Aorta (tissue), 5 donors: ENCODE measurements at regions not wholly inside any gene's neighbourhood (a gene's known extent, or its start where the extent isn't known, plus 50 kb on each side); places are given as distances from the start of the nearest gene placed in this dataset.

ENCODE experiments used
- ATAC-seq: fragments of 200-7000 bp; cut with Tn5 transposase; one replicate; pipeline ENCODE4 v1.9.1; 2022; ENCODE audit warnings: moderate library complexity; ENCODE audit not compliant: low FRiP score
- DNase-seq, 2 donors: peaks; one replicate each; pipeline ENCODE4 v3.0.0-alpha.2; 2020
- H3K27ac ChIP-seq, 2 donors: one replicate each; pipeline ENCODE4 v1.5.1; 2013; ENCODE audit warnings: low read length in 2 of 2, mild to moderate bottlenecking in 2 of 2, moderate library complexity in 2 of 2, control low read depth in 1 of 2, inconsistent platforms in 1 of 2, low read depth in 1 of 2
- H3K27me3 ChIP-seq, 2 donors: one replicate each; pipeline ENCODE4 v1.6.1; 2013; ENCODE audit warnings: control low read depth in 1 of 2, low read length in 1 of 2, mild to moderate bottlenecking in 1 of 2, moderate library complexity in 1 of 2; ENCODE audit not compliant: insufficient read depth in 2 of 2, control insufficient read depth in 1 of 2
- H3K36me3 ChIP-seq, 2 donors: one replicate each; pipeline ENCODE4 v1.6.1; 2013; ENCODE audit warnings: control low read depth in 1 of 2, low read length in 1 of 2, mild to moderate bottlenecking in 1 of 2; ENCODE audit not compliant: insufficient read depth in 2 of 2, control insufficient read depth in 1 of 2
- H3K4me1 ChIP-seq, 2 donors: one replicate each; pipeline ENCODE4 v1.6.1; 2013; ENCODE audit warnings: low read length in 2 of 2, control low read depth in 1 of 2, mild to moderate bottlenecking in 1 of 2, moderate library complexity in 1 of 2; ENCODE audit not compliant: insufficient read depth in 2 of 2, control insufficient read depth in 1 of 2
- H3K4me3 ChIP-seq, 2 donors: one replicate each; pipeline ENCODE4 v1.5.1; 2013; ENCODE audit warnings: low read length in 2 of 2, control low read depth in 1 of 2, mild to moderate bottlenecking in 1 of 2
- H3K9me3 ChIP-seq: one replicate; pipeline ENCODE4 v1.6.1; 2013; ENCODE audit warnings: mild to moderate bottlenecking, low read length; ENCODE audit not compliant: control insufficient read depth
- WGBS, 2 donors: extraction: QIAGEN DNeasy Blood & Tissue Kit; methylation state at CpG; one replicate each; pipeline ENCODE4 v1.1.7; 2013; 5-methylcytosine and 5-hydroxymethylcytosine counted together
- intact Hi-C, 2 donors: fragments of 100-400 bp; cut with DNase I; formaldehyde crosslinking; loops; one replicate each; pipeline versions ENCODE4 v1.14.2 to v1.15.0; 2022
- donor health status: healthy with polysubstance abuse.
- donor health status: Bipolar disorder and iron deficiency.
- donor health status: DM: no; HTN: no; CAD: no.
- donor health status: DM: no; HTN: no; CAD: no.
- donor health status: DM: yes; HTN: yes; CAD: no.

DNA sequence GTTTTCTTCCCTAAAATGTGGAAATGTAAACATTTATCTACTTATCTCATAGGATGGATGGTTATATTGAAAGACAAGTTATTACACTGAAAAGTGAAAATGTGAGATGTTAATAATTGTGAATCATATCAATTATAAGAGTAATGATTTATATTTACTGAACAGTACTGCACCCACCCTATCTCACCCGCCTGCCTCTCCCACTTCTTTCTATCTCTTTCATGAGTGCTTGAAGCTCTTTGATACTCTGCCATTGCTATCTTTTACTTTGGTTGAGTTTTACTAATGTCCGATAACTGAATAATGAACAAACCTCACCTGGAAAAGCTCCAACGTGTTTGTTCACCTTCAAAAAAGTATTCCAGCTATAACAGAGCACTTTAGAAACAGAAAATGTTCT lies 263.0 kb upstream of the UBASH3B start:
- ATAC-seq = no peak
- Histone ChIP-seq H3K4me1 (no peaks in the 10 kb centered on the region), H3K27me3 (no peaks in the 10 kb centered on the region), H3K4me3 (no peak overlapping the region), H3K36me3 (no peaks in the 10 kb centered on the region), H3K9me3 (no peaks in the 10 kb centered on the region), H3K27ac (no peak overlapping the region)
- intact Hi-C loops = no loop called here
- 84 to 86% methylated on average over 3 of the region's 3 CpGs for WGBS, 2 donors
- no peak for DNase-seq

GRCh38 chr11:122391049-122391448 lies 264.5 kb upstream of the UBASH3B start:
- H3K9me3 ChIP-seq = no peaks in the 10 kb centered on the region
- no peaks in the 10 kb centered on the region for H3K4me1 ChIP-seq
- ATAC-seq (no peak), DNase-seq (no peak)
- no peak overlapping the region for H3K27ac ChIP-seq
- no peaks in the 10 kb centered on the region for H3K36me3 ChIP-seq
- intact Hi-C loops = no loop called here
- no peak overlapping the region for H3K4me3 ChIP-seq
- no peaks in the 10 kb centered on the region for H3K27me3 ChIP-seq

- no peak for DNase-seq
- intact Hi-C loops = no loop called here
- Histone ChIP-seq H3K9me3 (no peaks in the 10 kb centered on the region), H3K27ac (no peak overlapping the region), H3K4me3 (no peak overlapping the region), H3K27me3 (no peaks in the 10 kb centered on the region), H3K36me3 (no peaks in the 10 kb centered on the region), H3K4me1 (no peaks in the 10 kb centered on the region)
- no peak for ATAC-seq
- WGBS, 2 donors = 85 to 89% methylated on average over 1 of the region's 1 CpG
These were observed 267.2 kb upstream of the BLID start for GRCh38 chr11:122383186-122383585.

DNA sequence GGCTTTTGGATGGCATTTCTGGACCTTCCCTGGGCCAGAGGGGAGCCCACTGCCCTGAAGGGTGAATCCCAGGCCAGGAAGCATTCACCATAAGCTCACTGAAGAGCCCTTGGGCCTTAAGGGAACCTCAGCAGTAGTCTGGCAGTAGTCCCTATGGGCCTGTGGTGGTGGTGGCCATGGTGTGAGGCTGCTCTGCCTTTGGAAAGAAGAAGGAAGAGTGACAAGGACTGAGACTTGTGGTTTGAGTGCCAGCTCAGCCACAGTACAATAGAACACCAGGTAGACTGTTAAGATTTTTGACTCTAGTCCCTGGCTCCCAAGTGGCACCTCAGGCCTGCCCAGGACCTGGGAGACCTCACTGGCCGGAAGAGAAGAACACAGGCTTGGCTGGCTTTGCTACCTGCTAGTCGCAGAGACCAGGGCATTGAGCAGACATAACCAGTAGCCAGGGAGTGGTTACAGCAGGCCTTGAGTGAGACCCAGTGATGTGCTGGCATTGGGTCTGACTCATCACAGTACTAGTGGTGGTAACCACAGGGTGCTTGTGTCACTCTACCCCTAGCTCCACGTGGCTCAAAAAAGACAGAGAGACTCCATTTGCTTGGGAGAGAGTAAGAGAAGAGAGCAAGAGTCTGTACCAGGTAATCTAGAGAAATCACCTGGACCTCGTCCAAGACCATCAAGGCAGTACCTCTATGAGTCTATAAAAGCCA lies 259.8 kb upstream of the BLID start:
- Histone ChIP-seq H3K27ac (no peak overlapping the region), H3K4me3 (no peak overlapping the region), H3K36me3 (no peaks in the 10 kb centered on the region), H3K9me3 (no peaks in the 10 kb centered on the region), H3K4me1 (no peaks in the 10 kb centered on the region), H3K27me3 (no peaks in the 10 kb centered on the region)
- DNase-seq = no peak
- WGBS, 2 donors = 92 to 93% methylated on average over 4 of the region's 4 CpGs
- ATAC-seq = no peak
- intact Hi-C loops = no loop called here

GRCh38 chr11:122368796-122369195 lies 252.8 kb upstream of the BLID start:
- H3K4me1 ChIP-seq = peaks cover 3 to 8% of the 10 kb centered on the region in 2 donors
- no peak for ATAC-seq
- intact Hi-C loops = loop anchor here in 1 of 2 donors (5.0 kb wide), 4 partner anchors 61 to 151 kb away; no protein-coding TSS in a partner anchor
- no peak overlapping the region for H3K4me3 ChIP-seq
- WGBS, 2 donors = 94 to 98% methylated on average over 4 of the region's 4 CpGs
- H3K27me3 ChIP-seq = no peaks in the 10 kb centered on the region
- no peaks in the 10 kb centered on the region for H3K36me3 ChIP-seq
- H3K27ac ChIP-seq = peak overlapping the region; percentile 36 to 82
- H3K9me3 ChIP-seq = no peaks in the 10 kb centered on the region
- no peak for DNase-seq

GRCh38 chr11:122367809-122368231 lies 251.8 kb upstream of the BLID start:
- peaks cover 3 to 8% of the 10 kb centered on the region in 2 donors for H3K4me1 ChIP-seq
- H3K27ac ChIP-seq = peak overlapping the region; percentile 71 to 82
- intact Hi-C loops = loop anchor here in 1 of 2 donors (5.0 kb wide), 4 partner anchors 61 to 151 kb away; no protein-coding TSS in a partner anchor
- no peaks in the 10 kb centered on the region for H3K27me3 ChIP-seq
- WGBS, 2 donors = 4 to 6% methylated on average over 6 of the region's 6 CpGs
- H3K4me3 ChIP-seq = no peak overlapping the region
- DNase-seq = peak in 1 of 2 donors; percentile 54
- H3K9me3 ChIP-seq = no peaks in the 10 kb centered on the region
- ATAC-seq = peak; percentile 78
- H3K36me3 ChIP-seq = no peaks in the 10 kb centered on the region

DNA sequence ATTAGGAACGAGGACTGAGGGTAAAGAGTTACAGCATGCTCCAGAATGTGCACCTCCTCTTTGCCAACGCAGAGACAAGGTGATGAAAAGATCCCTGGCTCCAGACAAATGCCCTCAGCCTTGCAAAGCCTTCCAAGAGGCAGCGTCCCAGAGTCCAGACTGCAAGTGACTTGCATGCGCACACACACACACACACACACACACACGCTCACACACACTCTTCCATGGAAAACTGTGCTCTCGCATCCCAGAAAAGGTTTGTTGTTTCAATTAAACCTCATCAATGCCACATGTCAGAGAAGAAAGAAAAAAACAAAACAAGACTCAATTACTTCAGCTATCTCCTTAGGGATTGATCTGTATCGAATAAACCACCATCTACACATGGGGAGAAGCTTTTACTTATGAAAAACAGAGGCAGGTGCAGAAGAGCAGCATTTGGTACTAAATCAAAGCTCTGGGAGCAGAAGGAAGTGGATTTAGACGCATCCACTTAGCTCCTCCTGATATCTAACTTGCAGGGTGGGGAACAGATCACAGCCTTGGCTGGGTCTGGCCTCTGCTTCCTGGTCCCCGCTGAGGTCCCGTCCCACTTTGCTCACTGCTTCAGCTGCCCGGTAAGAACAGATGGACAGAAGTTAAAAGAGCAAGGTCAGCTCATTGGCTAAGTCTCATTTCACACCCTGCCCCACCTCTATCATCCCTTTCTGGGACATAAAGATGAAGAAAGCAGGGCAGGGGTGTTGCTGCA lies 249.8 kb upstream of the BLID start:
- H3K27ac ChIP-seq = peak overlapping the region in 1 of 2 donors; percentile 39
- 4 to 7% methylated on average over 11 of the region's 11 CpGs for WGBS, 2 donors
- DNase-seq (peak in 1 of 2 donors; percentile 59), ATAC-seq (no peak)
- H3K9me3 ChIP-seq = no peaks in the 10 kb centered on the region
- intact Hi-C loops = loop anchor here in 1 of 2 donors (5.0 kb wide), 4 partner anchors 58 to 148 kb away; no protein-coding TSS in a partner anchor
- H3K4me1 ChIP-seq = peaks cover 3 to 8% of the 10 kb centered on the region in 2 donors
- H3K36me3 ChIP-seq = no peaks in the 10 kb centered on the region
- H3K27me3 ChIP-seq = no peaks in the 10 kb centered on the region
- H3K4me3 ChIP-seq = peak overlapping the region; percentile 56 to 69

GRCh38 chr11:122363296-122363695 lies 247.3 kb upstream of the BLID start:
- Histone ChIP-seq H3K36me3 (no peaks in the 10 kb centered on the region), H3K27me3 (no peaks in the 10 kb centered on the region), H3K27ac (no peak overlapping the region), H3K4me1 (peaks cover 3 to 10% of the 10 kb centered on the region in 2 donors), H3K9me3 (no peaks in the 10 kb centered on the region), H3K4me3 (no peak overlapping the region)
- DNase-seq (no peak), ATAC-seq (peak; percentile 34)
- 34 to 48% methylated on average over 5 of the region's 5 CpGs for WGBS, 2 donors
- intact Hi-C loops = no loop called here
